ENCODE measurements at regions not wholly inside any gene's neighbourhood (a gene's known extent, or its start where the extent isn't known, plus 50 kb on each side); places are given as distances from the start of the nearest gene placed in this dataset.

- Mint-ChIP-seq H3K27me3 (ENCODE audit: insufficient read depth, unreplicated experiment) (no peaks in the 10 kb centered on the region), H3K36me3 (ENCODE audit: insufficient read depth, unreplicated experiment) (no peaks in the 10 kb centered on the region), H3K27ac (ENCODE audit: unreplicated experiment) (no peak overlapping the region), H3K4me3 (ENCODE audit: unreplicated experiment) (no peak overlapping the region), H3K9me3 (ENCODE audit: unreplicated experiment) (no peaks in the 10 kb centered on the region), H3K4me1 (ENCODE audit: low read depth, unreplicated experiment) (no peaks in the 10 kb centered on the region)
- no peaks in the 10 kb centered on the region for H3K9me3 ChIP-seq
- H3K36me3 ChIP-seq (ENCODE audit: control insufficient read depth, insufficient read depth, low read length), result no peaks in the 10 kb centered on the region
- BruUV-seq (replicated peaks), result no TSS peak
- ChIA-PET CTCF (interaction anchor here (0.8 to 2.0 kb wide), 3 partner anchors 125 to 228 kb away, joined by 3 to 38 read pairs (median 5); no protein-coding TSS in a partner anchor), POLR2A (no interaction called here)
- no peak overlapping the region for H3K4me3 ChIP-seq (ENCODE audit: low read depth, low read length)
- peak; percentile 48 to 91 for TF ChIP-seq CTCF (IDR thresholded peaks at IDR 0.05; ENCODE audit: insufficient read depth in 1 of 2, low read depth in 1 of 2, low read length in 1 of 2, severe bottlenecking in 1 of 2, unreplicated experiment in 1 of 2)
- H3K4me1 ChIP-seq, result no peaks in the 10 kb centered on the region
- H3K27me3 ChIP-seq (replicated peaks; ENCODE audit: control insufficient read depth, insufficient read depth, low read length), result no peaks in the 10 kb centered on the region
- intact Hi-C loops (cut with micrococcal nuclease; ENCODE audit: unreplicated experiment), result loop anchor here (1.0 to 10.0 kb wide), 3 partner anchors 138 to 228 kb away; no protein-coding TSS in a partner anchor
- DNase-seq, result peak; percentile 78 to 80
Measured at GRCh38 chr21:28516991-28517592, 475.6 kb downstream of the LTN1 start.

DNA sequence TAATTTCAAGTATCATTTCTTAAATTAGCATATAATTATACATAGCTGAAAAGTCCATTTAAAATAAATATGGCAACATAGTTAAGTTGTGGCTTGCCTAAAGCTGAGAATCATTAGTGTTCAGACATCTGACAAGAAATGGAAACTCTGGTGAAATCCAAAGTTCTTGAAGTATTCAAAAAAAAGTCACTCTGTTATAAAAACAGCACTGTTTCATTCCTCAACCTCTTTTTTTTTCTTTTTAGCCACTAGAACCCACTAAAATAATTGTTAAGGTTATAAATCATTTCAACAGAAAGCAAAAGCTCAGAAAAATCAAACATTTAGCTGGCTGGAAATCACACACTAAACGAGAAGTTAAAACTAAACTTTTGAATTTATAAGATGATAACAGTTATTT lies 476.7 kb downstream of the LTN1 start:
- Mint-ChIP-seq H3K36me3 (ENCODE audit: insufficient read depth, unreplicated experiment) (no peaks in the 10 kb centered on the region), H3K4me1 (ENCODE audit: low read depth, unreplicated experiment) (no peaks in the 10 kb centered on the region), H3K4me3 (ENCODE audit: unreplicated experiment) (no peak overlapping the region), H3K9me3 (ENCODE audit: unreplicated experiment) (no peaks in the 10 kb centered on the region), H3K27me3 (ENCODE audit: insufficient read depth, unreplicated experiment) (no peaks in the 10 kb centered on the region), H3K27ac (ENCODE audit: unreplicated experiment) (no peak overlapping the region)
- DNase-seq, result no peak
- no TSS peak for BruUV-seq (replicated peaks)
- ChIA-PET CTCF (interaction anchor here (0.5 to 2.0 kb wide), 3 partner anchors 226 to 603 kb away, joined by 3 to 38 read pairs (median 5); no protein-coding TSS in a partner anchor), POLR2A (no interaction called here)
- H3K9me3 ChIP-seq, result no peaks in the 10 kb centered on the region
- no peak overlapping the region for H3K4me3 ChIP-seq (ENCODE audit: low read depth, low read length)
- intact Hi-C loops (cut with micrococcal nuclease; ENCODE audit: unreplicated experiment), result loop anchor here (10.0 kb wide), 2 partner anchors 139 to 181 kb away; no protein-coding TSS in a partner anchor
- no peaks in the 10 kb centered on the region for H3K36me3 ChIP-seq (ENCODE audit: control insufficient read depth, insufficient read depth, low read length)
- no peaks in the 10 kb centered on the region for H3K4me1 ChIP-seq
- no peak for TF ChIP-seq CTCF (IDR thresholded peaks at IDR 0.05; ENCODE audit: insufficient read depth in 1 of 2, low read depth in 1 of 2, low read length in 1 of 2, severe bottlenecking in 1 of 2, unreplicated experiment in 1 of 2)
- no peaks in the 10 kb centered on the region for H3K27me3 ChIP-seq (replicated peaks; ENCODE audit: control insufficient read depth, insufficient read depth, low read length)

- Mint-ChIP-seq H3K4me1 (ENCODE audit: low read depth, unreplicated experiment) (no peaks in the 10 kb centered on the region), H3K4me3 (ENCODE audit: unreplicated experiment) (no peak overlapping the region), H3K36me3 (ENCODE audit: insufficient read depth, unreplicated experiment) (no peaks in the 10 kb centered on the region), H3K9me3 (ENCODE audit: unreplicated experiment) (no peaks in the 10 kb centered on the region), H3K27me3 (ENCODE audit: insufficient read depth, unreplicated experiment) (no peaks in the 10 kb centered on the region), H3K27ac (ENCODE audit: unreplicated experiment) (no peak overlapping the region)
- intact Hi-C loops (cut with micrococcal nuclease; ENCODE audit: unreplicated experiment), result loop anchor here (2.0 to 10.0 kb wide), 3 partner anchors 77 to 179 kb away; no protein-coding TSS in a partner anchor
- BruUV-seq (replicated peaks), result no TSS peak
- ChIA-PET POLR2A (no interaction called here), CTCF (no interaction called here)
- Histone ChIP-seq H3K36me3 (ENCODE audit: control insufficient read depth, insufficient read depth, low read length) (no peaks in the 10 kb centered on the region), H3K9me3 (no peaks in the 10 kb centered on the region), H3K27me3 (replicated peaks; ENCODE audit: control insufficient read depth, insufficient read depth, low read length) (no peaks in the 10 kb centered on the region), H3K4me3 (ENCODE audit: low read depth, low read length) (no peak overlapping the region), H3K4me1 (no peaks in the 10 kb centered on the region)
- TF ChIP-seq CTCF (IDR thresholded peaks at IDR 0.05; ENCODE audit: insufficient read depth in 1 of 2, low read depth in 1 of 2, low read length in 1 of 2, severe bottlenecking in 1 of 2, unreplicated experiment in 1 of 2), result no peak
- no peak for DNase-seq
Measured at GRCh38 chr21:28513428-28513827, 479.2 kb downstream of the LTN1 start.

Measured in Caco-2 (cell line).